ENCODE measurements at regions not wholly inside any gene's neighbourhood (a gene's known extent, or its start where the extent isn't known, plus 50 kb on each side); places are given as distances from the start of the nearest gene placed in this dataset.
"Not testable (repeated sequence)": the region's sequence is repeated elsewhere in the genome, so short reads cannot be mapped to it uniquely, and the experiment has no call there.

DNA sequence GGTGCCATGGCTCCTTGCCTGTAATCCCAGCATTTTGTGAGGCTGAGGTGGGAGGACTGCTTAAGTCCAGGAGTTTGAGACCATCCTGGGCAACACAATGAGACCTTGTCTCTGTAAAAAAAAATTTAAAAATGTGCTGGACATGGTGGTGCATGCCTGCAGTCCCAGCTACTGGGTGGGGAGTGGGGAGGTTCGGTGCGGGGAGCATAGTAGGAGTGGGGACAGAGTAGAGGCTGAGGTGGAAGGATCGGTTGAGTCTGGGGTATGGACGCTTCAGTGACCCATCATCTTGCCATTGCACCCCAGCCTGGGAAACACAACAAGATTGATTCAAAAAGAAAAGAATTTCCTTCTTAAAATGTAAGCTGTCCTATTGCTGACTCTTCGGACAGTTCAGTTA is 1490.0 kb upstream of the GBE1 start:
- no peak for DNase-seq

DNA sequence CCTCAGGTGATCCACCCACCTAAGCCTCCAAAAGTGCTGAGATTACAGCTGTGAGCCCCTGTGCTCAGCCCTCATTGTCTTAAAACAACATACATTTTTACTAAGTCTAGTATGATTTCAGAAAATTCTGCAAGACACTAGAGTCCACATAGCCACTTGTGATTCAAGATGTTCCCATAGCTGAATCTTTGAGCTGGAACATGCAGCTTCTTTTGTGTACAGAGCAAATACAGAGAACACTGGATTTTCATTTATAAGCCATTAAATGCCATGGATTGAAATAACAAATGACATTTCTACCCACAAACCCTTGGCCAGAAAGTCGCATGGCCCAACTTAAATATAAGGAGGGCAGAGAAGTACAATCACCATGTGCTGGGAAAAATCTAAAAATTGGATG is 1489.2 kb upstream of the GBE1 start:
- DNase-seq = no peak

DNA sequence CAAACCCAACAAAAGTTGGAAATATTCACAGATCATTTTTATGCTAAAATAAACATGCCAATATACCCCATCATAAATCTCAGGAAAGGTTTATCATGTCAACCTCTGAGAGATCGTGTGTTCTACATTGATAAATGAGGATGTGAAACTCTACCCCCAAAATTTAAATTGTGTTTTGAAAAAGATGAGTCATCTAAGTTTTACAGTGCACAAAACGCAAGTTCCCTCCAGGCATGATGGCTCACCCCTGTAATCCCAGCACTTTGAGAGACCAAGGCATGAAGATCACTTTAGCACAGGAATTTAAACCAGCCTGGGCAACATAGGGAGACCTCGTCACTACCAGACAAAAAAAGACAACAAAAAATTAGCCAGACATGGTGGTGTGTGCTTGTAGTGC is 1487.0 kb upstream of the GBE1 start:
- DNase-seq = no peak

DNA sequence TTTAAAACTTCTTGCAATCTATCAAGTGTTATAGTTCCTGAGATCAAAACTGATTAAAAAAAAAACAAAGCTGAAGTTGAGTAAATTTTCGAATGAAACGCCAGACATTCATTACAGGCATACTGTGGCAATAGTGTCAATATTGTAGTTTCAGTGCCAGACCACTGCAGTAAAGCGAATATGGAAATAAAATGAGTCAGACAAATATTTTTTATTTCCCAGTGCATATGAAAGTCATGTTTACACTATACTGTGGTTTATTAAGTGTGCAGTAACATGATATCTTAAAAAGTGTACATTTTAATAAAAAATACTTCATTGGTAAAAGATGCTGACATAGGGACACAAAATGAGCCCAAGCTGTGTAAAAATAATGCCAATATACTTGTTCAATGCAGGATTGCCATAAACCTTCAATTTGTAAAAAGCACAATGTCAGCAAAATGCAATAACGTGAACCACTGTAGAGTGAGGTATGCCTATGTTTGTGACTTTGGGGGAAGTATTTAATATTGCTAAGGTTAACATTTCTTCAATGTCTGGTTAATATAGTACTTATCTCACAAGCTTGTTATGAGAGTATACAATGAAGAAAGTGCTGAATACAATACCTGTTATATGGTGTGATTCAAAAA is 1473.9 kb upstream of the GBE1 start:
- DNase-seq = no peak

DNA sequence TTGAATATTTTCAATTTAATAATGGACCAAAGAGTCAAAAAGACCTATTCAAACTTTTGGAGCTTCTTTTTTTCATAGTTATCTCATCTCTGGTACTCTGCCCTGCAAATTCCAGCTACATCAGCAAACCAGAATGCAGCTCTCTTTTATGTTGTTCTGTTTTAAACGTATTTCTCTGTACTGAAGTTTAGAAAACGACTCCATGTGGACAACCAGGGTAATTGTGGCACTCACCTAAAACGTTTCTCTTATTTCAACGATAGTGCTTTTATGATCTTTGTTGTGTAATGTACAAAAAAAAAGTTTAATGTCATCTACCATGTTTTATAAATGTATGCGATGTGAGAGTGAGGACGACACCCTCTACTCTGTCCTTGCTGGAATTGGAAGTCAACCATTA is 1472.3 kb upstream of the GBE1 start:
- no peak for DNase-seq

DNA sequence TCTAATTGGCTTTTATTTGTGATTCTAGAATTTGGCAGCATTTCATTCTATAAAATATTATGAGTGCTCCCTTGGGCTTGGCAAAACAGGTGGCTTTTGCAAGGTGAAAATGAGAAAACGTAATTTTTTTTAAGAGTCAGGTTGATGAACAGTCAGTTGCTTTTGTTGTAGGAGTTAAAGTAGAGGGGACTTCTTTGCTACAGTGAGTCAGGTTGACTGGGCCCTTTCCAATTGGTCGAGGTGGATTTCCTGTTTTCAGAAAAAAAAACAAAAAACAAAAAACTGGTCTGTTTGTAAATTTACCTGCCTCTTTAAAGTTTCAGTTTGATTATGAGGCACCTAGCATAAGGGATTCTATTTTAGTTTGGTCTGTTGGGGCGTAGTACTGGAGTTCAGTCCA is 1469.4 kb upstream of the GBE1 start:
- DNase-seq = no peak

DNA sequence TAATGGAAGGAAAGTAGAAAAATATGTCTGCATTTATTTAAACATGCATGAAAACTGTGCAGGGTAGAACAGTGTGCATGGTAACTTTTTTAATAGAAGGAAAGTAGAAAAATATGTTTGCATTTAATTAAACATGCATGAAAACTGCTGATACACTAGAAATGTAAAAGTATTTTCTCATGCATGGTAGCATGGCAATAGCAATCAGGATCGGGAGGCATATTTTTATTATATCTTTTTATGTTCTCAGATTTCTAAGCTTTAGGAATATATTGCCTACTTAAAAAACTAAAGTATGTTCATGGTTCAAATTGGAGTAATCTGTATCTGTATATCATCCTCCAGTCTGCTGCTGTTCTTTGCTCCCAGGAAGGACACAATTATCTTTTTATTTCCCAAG is 1468.9 kb upstream of the GBE1 start:
- DNase-seq = no peak

DNA sequence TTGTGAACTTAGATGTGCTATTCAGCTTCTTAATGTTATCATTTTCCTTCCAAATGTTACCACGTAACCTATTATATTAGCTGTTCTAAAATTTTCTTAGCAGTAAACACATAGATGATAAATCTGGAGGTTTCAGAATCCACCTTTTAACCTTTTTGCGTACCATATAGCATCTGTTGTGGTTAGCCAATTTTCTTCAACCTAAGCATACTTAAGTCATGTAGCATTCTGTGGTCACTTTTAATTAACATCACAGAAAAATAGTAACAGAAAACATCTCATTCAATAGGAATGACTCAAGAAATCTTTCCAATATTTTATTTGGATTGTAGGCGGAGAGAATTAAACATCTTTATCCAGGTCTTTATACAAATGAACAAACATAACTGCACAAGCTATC is 1465.3 kb upstream of the GBE1 start:
- no peak for DNase-seq

DNA sequence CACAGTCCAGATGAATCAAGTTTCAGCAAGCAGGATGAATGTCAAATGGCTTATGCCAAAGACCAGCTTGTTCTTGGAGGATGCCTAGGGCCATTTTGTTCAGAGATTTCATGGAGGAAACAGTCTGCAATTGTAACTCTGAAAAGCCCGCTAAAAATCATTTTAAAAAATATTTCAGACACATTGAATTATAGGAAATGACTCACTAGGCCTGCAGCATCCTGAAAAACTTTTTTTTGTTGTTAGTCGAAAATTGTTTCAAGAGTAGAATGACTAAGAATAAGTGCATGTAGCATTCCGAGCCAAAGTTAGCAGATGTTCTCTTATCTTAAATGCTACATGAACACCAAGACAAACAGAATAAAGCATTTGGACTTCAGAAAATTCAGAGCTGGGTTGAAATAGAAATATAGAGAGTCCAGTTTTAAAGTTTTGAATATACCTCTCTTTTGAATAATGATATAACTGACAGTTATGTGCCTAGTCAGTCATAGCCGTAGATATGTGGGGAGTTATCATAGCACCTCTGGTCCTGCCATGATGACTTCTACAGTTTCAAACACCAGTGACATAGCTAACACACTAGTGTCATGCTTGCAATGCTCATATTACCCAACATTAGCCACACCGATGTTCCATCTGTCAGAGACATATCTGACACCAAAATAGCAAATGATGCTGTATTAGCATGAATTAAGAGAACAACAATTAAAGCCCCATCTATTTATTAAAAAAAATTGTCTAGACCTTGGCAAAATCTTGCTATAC is 1462.8 kb upstream of the GBE1 start:
- no peak for DNase-seq

DNA sequence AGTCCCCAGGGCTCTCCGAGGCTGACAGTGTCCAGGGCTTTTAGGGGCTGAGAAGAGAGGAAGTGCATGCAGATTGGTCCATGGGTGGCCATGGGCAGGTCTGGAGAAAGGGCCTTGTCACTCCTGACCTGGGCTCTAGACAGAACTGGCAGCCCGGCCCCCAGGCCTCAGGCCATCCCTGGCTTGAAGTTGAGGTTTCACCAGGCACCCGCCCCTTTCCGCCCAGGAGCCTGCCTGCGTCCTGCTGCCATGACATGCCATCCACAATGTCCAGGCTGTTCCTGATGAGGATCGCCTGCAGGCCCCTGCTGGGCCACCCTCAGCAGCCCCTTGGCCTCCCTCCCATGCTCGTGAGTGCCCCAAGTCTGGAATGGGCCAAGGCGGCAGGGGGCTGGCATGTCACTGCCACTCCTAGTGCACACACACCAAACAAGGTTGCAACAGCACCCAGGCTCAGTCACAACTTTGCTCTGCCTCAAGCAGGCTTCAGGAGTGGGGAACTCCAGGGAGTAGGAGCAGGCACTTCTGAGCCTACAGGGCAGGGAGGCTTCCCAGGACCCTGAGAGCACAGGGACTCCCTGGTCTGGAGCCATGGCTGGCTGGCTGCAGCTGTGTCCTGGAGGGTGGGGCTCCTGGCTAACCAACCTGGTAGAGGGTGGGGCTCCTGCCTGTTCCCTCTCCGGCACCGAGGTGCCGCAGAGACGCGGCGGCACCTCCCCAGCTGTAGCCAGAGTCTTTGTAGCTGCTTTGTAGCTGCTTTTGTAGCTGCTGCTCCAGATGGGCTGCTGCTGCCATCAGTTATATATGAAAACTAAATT is 1457.1 kb upstream of the GBE1 start:
- DNase-seq = no peak

DNA sequence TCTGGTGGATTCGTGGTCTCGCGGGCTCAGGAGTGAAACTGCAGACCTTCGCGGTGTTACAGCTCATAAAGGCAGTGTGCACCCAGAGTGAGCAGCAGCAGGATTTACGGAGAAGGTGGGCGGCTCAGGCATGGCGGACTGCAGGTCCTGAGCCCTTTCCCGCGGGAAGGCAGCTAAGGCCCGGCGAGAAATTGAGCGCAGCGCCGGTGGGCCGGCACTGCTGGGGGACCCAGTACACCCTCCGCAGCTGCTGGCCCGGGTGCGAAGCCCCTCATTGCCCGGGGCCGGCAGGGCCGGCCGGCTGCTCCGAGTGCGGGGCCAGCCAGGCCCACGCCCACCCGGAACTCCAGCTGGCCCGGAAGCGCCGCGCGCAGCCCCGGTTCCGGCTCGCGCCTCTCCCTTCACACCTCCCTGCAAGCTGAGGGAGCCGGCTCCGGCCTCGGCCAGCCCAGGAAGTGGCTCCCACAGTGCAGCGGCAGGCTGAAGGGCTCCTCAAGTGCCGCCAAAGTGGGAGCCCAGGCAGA is 1456.2 kb upstream of the GBE1 start:
- not testable (repeated sequence) for DNase-seq

DNA sequence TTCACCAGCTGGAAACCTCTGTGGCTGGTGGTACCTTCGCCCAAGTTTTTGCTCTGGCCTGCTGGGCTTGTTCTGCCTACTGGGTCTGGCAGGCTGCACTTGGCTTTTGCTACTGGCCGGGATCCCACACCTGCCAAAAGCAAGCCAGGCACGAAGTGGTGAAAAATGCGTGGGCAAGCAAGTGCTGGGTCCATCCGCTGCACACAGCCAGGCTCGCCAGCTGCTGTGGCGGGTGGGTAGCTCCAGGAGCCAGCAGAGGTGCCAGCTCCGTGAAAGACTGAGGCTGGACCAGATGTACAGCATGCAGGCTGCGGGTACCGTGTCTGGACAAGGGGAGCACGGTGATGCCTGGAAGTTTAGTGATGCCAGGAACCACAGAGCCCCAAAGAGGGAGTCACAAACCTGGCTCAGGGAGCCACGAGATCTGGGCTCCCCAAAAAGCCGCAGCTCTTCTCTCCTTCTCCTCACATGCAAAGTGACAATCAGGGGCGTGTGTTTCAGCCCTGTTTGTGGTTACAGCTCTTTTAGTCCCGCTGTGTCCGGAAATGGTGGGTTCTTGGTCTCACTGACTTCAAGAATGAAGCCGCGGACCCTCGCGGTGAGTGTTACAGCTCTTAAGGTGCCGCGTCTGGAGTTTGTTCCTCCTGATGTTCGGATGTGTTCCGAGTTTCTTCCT is 1455.6 kb upstream of the GBE1 start:
- no peak for DNase-seq

DNA sequence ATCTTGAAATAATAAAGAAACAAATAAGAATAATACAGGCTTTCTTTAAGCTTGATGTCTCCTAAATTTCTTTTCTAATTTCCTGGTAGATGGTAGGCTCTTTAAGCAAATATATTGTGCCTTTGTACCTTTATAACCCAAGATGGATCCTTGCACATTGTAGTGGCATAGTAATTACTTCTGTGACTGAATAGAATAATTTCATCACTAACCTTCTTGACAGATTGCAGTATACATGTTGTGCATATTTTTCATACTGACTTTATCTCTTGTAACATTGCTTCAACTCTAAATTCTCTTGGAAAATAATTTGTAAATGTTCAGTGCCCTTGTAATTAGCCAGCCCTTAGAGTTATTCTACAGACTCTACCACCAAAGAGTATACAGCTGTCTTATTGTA is 1433.8 kb upstream of the GBE1 start:
- no peak for DNase-seq

DNA sequence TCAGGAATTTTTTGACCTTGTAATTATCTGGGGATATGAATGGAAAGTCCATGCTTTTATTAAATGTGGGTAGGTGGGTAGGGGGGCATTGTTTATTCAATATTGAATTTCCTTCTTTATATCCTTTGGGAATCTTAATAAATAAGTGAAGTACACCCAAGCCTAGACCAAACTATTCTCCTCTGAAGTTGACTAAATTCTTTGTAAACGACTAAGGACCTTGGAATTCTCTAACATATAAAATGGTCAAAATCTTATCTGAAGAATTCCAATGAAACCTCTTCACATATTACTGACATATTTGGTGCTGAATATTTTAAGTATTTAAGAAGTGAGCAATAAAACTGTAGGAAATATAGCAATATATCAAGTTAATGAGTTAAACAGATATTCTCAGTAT is 1432.1 kb upstream of the GBE1 start:
- DNase-seq = no peak

DNA sequence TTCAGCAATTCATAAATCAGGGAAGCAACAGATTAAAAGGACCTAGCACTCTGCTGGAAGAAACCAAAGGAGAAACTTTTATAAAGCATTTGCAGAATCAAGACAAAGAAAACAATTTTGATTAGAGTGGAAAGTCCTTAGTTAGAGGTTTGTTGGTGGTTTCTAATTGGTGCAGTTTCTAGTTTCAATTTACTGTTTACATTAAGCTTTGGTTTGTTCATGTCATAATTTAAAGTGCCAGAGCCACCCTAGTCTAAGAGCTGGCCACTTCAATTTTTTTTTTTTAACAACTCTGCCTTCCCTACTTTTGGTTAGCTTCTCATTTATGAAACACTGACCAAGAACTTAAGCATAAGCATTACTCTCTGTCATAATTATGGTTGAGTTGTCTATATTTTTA is 1428.2 kb upstream of the GBE1 start:
- no peak for DNase-seq

DNA sequence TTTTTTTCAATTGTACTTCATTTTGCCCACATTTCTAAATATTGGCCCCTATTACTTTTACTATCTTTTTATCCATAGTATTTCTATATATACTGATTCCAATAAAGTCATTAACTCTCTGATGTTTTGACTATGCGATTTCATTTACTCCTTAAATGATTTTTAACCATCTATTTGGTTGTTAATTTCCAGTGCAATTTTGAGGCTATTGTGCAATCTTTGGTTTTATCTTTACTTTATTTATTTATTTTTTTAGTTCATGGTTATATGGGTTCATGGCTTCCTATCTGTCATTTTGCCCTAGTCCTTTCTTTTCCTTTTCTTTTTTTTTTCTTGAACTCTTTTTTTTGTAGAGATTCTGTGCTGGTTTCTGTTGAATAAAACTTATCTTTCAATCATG is 1408.0 kb upstream of the GBE1 start:
- no peak for DNase-seq

DNA sequence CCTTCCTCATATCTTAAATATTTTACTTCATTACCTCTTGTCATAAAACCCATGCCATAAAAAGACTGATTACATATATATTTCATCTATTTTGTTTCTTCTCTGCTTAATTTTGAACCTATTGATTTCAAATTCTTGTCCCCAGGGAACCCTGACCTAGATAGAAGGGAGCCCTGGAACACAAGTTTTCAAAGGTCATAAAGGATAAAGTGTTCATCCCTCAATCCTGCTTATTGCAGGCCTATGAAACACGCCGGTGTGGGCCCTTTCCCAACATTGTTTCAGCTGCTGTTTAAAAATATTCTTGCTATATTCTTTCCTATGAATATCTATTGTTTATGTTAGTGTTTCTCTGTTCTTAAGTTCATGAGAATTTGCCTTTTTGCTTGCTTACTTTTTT is 1389.5 kb upstream of the GBE1 start:
- DNase-seq = no peak

DNA sequence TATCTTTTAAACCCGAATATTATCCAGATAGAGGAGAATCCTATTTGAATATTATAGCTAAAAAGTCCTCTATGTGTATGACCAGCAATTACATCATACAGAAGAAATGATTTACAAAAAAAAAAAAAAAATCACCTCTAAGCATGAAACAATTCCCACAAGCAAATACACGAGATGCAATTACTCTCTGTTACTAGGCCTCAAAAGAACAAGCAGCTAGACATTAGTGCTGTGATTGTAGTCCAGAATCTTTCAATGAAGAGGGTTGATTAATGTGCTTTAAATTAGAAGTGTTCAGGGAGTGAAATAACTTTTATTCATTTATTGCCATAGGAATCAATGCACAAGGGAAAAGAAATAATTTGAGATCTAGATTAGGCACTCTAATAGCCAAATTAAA is 1379.5 kb upstream of the GBE1 start:
- no peak for DNase-seq

DNA sequence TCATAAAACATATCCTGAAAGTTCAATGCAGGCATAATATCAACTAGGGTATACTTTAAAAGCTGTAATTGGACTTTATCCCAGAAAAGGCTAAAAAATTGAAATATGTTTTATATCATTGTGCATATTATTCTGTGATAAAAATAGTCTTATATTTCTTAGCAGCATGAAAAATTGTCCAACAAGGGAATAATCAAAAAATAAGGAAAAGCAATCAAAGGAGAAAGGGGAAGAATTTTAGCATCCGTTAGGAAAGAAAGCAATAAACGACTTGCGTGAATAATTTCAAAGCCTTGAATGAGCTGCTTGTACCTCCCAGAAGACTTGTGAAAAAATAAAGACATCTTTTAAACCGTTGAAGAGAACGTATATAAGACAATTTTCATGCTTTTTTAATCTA is 1369.8 kb upstream of the GBE1 start:
- no peak for DNase-seq

DNA sequence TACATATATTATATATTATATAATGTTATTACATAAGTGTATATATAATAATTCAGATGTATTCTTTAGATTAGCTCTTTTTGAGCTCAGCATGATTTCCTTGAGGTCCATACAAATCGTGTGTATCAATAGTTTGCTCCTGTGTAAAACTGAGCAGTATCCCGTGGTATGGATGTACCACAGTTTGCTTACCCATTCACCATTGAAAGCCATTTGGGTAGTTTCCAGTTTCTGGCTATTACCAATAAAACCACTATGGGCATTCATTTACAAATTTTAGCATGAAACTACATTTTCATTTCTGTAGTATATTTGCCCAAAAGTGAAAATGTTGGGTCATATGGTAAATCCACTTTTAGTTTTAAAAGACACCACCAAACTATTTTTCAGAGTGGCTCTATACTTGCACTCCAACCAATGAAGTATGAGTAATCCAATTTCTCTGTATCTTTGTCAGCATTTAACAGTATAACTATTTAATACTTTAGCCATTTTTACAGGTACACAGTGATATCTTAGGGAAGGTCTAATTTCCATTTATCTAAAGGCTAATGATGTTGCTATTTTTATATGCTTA is 1361.4 kb upstream of the GBE1 start:
- DNase-seq = no peak

DNA sequence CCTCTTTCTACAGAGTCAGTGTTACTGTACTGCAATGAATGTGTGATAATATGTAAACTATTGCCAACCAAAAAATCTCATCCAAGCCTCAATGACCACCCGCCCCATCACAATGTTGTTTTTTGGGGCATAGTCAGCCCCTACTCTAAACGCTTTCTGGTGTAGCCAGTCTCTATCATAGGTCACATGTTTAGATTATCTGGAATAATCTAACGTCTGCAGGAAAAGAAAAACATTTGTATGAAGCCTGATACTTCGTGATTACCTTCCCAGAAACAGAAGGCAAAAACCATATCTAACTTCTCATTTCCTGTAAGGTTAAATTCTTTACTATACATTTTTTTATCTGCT is 1331.8 kb upstream of the GBE1 start:
- no peak for DNase-seq

DNA sequence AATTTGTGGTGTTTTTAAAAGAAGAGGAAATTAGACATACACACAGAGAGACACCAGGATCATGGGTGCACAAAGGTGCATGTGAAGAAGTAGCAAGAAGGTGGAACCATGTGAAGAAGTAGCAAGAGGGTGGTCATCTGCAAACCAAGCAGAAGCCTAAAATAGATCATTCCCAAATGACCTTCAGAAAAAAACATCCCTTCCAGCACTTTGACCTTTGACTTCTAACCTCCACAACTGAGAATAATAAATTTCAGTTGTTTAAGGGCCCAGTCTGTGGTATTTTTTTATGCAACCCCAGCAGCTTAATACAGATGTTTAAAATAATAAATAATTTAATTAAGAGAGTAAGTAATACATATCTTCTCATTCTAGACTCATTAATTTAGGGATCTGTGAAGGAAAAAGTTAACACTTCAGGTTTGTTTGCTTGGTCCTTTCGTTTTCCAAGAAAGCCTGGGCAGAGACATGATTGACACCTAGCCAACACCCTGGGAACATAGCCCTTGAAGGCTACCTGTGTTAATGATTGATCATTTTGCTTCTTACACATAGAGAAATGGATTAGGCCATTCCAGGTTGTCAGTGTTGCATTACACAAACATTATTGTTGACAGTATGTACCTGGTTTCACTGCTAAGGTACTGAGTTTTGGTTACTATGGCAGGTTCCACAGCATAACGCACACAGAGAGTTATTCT is 1331.2 kb upstream of the GBE1 start:
- DNase-seq = no peak

Data from NCI-H1092 treated with DMSO at 0.1 percent for 48 hours (cell line).